T-cell (primary cell): ENCODE measurements at regions not wholly inside any gene's neighbourhood (a gene's known extent, or its start where the extent isn't known, plus 50 kb on each side); places are given as distances from the start of the nearest gene placed in this dataset.

Experiments
- ATAC-seq, 4 experiments: fragments of 200-7000 bp in 3 of 4; fragments of 150-1000 bp in 1 of 4; cut with Tn5 transposase; replicated peaks in 1 of 4; 1 replicate in 3 of 4; 2 replicates in 1 of 4; pipeline ENCODE4 v1.10.0; 2021; ENCODE audit warnings: moderate library complexity in 3 of 4, mild to moderate bottlenecking in 2 of 4, moderate number of reproducible peaks in 1 of 4
- CTCF ChIA-PET, 2 donors: fragments of 300-600 bp; sonication (Branson Sonifier 250); formaldehyde crosslinking; loops; one replicate each; lab custom pipeline; 2022; ENCODE audit warnings: antibody characterized with exemption in 2 of 2; lab: Charles Lee
- POLR2A ChIA-PET, 2 donors: fragments of 300-600 bp; sonication (Branson Sonifier 250); formaldehyde crosslinking; loops; one replicate each; lab custom pipeline; 2022; ENCODE audit warnings: antibody characterized with exemption in 2 of 2; lab: Charles Lee
- DNase-seq, 35 experiments: peaks; one replicate each; pipeline versions ENCODE4 v3.0.0 to v3.0.0-alpha.2; 2013 to 2023
- H3K27ac ChIP-seq: one replicate; pipeline ENCODE4 v1.5.1; 2013; ENCODE audit warnings: low read length
- H3K27me3 ChIP-seq, 2 experiments: replicated peaks in 1 of 2; 1 replicate in 1 of 2; 2 replicates in 1 of 2; pipeline versions ENCODE4 v1.6.1 to v1.7.0; 2013; ENCODE audit warnings: low read length in 1 of 2, mixed read lengths in 1 of 2; ENCODE audit not compliant: control insufficient read depth in 2 of 2, insufficient read depth in 2 of 2; ENCODE audit errors: extremely low read depth in 1 of 2
- H3K36me3 ChIP-seq, 2 donors: 1 replicate in 1 of 2; 2 replicates in 1 of 2; pipeline versions ENCODE4 v1.6.1 to v1.7.0; 2013; ENCODE audit warnings: low read length in 1 of 2; ENCODE audit not compliant: control insufficient read depth in 2 of 2, insufficient read depth in 1 of 2; ENCODE audit errors: extremely low read depth in 1 of 2
- H3K4me1 ChIP-seq, 2 experiments: 1 replicate in 1 of 2; 2 replicates in 1 of 2; pipeline versions ENCODE4 v1.6.1 to v1.7.0; 2013; ENCODE audit warnings: low read length in 2 of 2, mixed read lengths in 1 of 2; ENCODE audit not compliant: insufficient read depth in 2 of 2, control insufficient read depth in 1 of 2; ENCODE audit errors: extremely low read depth in 1 of 2
- H3K4me3 ChIP-seq, 2 donors: 1 replicate in 1 of 2; 2 replicates in 1 of 2; pipeline versions ENCODE4 v1.5.1 to v1.7.0; 2013; ENCODE audit warnings: mild to moderate bottlenecking in 2 of 2, low read length in 1 of 2, moderate library complexity in 1 of 2; ENCODE audit not compliant: control insufficient read depth in 1 of 2; ENCODE audit errors: extremely low read depth in 1 of 2
- H3K9me3 ChIP-seq: 2 replicates; pipeline ENCODE4 v1.7.0; 2013
- H3K27ac Mint-ChIP-seq, 2 donors: one replicate each; pipeline ENCODE4 v1.8.0; 2020 to 2021; ENCODE audit warnings: mild to moderate bottlenecking in 2 of 2, mixed read lengths in 2 of 2
- H3K27me3 Mint-ChIP-seq, 2 donors: one replicate each; pipeline ENCODE4 v1.8.0; 2021 to 2022; ENCODE audit warnings: mixed read lengths in 2 of 2
- H3K36me3 Mint-ChIP-seq: one replicate; pipeline ENCODE4 v1.8.0; 2021; ENCODE audit warnings: mixed read lengths
- H3K4me1 Mint-ChIP-seq, 3 donors: one replicate each; pipeline ENCODE4 v1.8.0; 2020 to 2022; ENCODE audit warnings: mixed read lengths in 3 of 3, mild to moderate bottlenecking in 1 of 3
- H3K4me3 Mint-ChIP-seq, 3 donors: one replicate each; pipeline ENCODE4 v1.8.0; 2020 to 2022; ENCODE audit warnings: mild to moderate bottlenecking in 3 of 3, mixed read lengths in 3 of 3, moderate library complexity in 3 of 3
- H3K9me3 Mint-ChIP-seq, 3 donors: one replicate each; pipeline ENCODE4 v1.8.0; 2020 to 2022; ENCODE audit warnings: mixed read lengths in 3 of 3
- WGBS: methylation state at CpG from one replicate; pipeline ENCODE4 v1.1.5; 2013; ENCODE audit warnings: missing lambda C conversion rate; ENCODE audit not compliant: insufficient coverage; 5-methylcytosine and 5-hydroxymethylcytosine counted together

- ATAC-seq (no peak), DNase-seq (no peak)
- H3K27ac Mint-ChIP-seq, result no peak overlapping the region
- no peaks in the 10 kb centered on the region for H3K27me3 Mint-ChIP-seq
- ChIA-PET CTCF (no interaction called here), POLR2A (no interaction called here)
- no peaks in the 10 kb centered on the region for H3K36me3 ChIP-seq
- peaks cover 0 to 3% of the 10 kb centered on the region in 2 experiments for H3K27me3 ChIP-seq
- no peaks in the 10 kb centered on the region for H3K9me3 ChIP-seq
- no peaks in the 10 kb centered on the region for H3K36me3 Mint-ChIP-seq
- H3K9me3 Mint-ChIP-seq, result peaks cover 0 to 4% (median 0%) of the 10 kb centered on the region in 3 donors
- H3K4me1 ChIP-seq, result peaks cover 0 to 3% of the 10 kb centered on the region in 2 experiments
- WGBS, result 100% methylated on average over 1 of the region's 3 CpGs
- H3K27ac ChIP-seq, result no peak overlapping the region
- H3K4me3 Mint-ChIP-seq, result no peak overlapping the region
- H3K4me3 ChIP-seq, result no peak overlapping the region
- peaks cover 0 to 5% (median 4%) of the 10 kb centered on the region in 3 donors for H3K4me1 Mint-ChIP-seq
Observed at GRCh38 chr13:80168089-80168850, 172.7 kb downstream of the SPRY2 start.

GRCh38 chr13:80166352-80166751 is 174.6 kb downstream of the SPRY2 start:
- H3K27me3 ChIP-seq, result peaks cover 0 to 3% of the 10 kb centered on the region in 2 experiments
- ATAC-seq (no peak), DNase-seq (no peak)
- H3K36me3 ChIP-seq, result no peaks in the 10 kb centered on the region
- Mint-ChIP-seq H3K27me3 (no peaks in the 10 kb centered on the region), H3K27ac (no peak overlapping the region), H3K4me3 (no peak overlapping the region), H3K36me3 (no peaks in the 10 kb centered on the region), H3K9me3 (peaks cover 0 to 4% (median 0%) of the 10 kb centered on the region in 3 donors), H3K4me1 (peaks cover 0 to 7% (median 4%) of the 10 kb centered on the region in 3 donors)
- ChIA-PET CTCF (no interaction called here), POLR2A (no interaction called here)
- no peak overlapping the region for H3K4me3 ChIP-seq
- no peaks in the 10 kb centered on the region for H3K9me3 ChIP-seq
- H3K4me1 ChIP-seq, result peaks cover 0 to 3% of the 10 kb centered on the region in 2 experiments
- no peak overlapping the region for H3K27ac ChIP-seq
- WGBS, result 75% methylated on average over 2 of the region's 5 CpGs

DNA sequence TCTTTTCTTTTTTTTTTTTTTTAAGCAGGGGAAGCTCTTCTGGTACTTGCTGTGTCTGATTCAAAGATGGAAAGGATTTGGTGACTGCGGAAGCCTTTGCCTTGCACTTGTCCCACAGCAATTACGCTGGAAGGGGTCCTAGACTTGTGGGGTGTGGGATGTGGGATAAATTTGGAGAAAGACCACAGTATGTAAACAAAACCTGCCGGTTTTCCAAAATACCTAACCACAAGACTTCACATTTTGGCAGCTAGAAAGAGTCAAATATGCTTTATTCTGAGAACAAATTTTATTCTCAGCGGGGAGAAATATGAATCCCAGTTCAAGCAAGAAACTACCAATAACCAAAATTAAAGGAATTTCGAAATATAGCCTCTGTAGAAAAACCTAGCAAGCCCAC is 176.5 kb downstream of the SPRY2 start:
- Histone ChIP-seq H3K4me3 (no peak overlapping the region), H3K9me3 (no peaks in the 10 kb centered on the region), H3K36me3 (no peaks in the 10 kb centered on the region), H3K4me1 (peaks cover 0 to 3% of the 10 kb centered on the region in 2 experiments), H3K27me3 (no peaks in the 10 kb centered on the region), H3K27ac (no peak overlapping the region)
- Mint-ChIP-seq H3K27ac (no peak overlapping the region), H3K4me3 (no peak overlapping the region), H3K36me3 (no peaks in the 10 kb centered on the region), H3K4me1 (peaks cover 0 to 7% (median 4%) of the 10 kb centered on the region in 3 donors), H3K27me3 (no peaks in the 10 kb centered on the region), H3K9me3 (peaks cover 0 to 4% (median 0%) of the 10 kb centered on the region in 3 donors)
- no peak for ATAC-seq
- no peak for DNase-seq
- no CpG with 5 or more reads among the region's 5 CpGs for WGBS
- POLR2A ChIA-PET, result no interaction called here
- CTCF ChIA-PET, result interaction anchor here in 1 of 2 donors (0.6 kb wide), 1 partner anchor 585 kb away, joined by 3 read pairs; no protein-coding TSS in a partner anchor

GRCh38 chr13:80161896-80162295 is 179.0 kb downstream of the SPRY2 start:
- DNase-seq (no peak), ATAC-seq (no peak)
- H3K36me3 ChIP-seq, result no peaks in the 10 kb centered on the region
- Mint-ChIP-seq H3K4me3 (no peak overlapping the region), H3K36me3 (no peaks in the 10 kb centered on the region), H3K27me3 (no peaks in the 10 kb centered on the region), H3K9me3 (peaks cover 0 to 4% (median 0%) of the 10 kb centered on the region in 3 donors), H3K4me1 (peaks cover 0 to 7% (median 4%) of the 10 kb centered on the region in 3 donors), H3K27ac (no peak overlapping the region)
- ChIA-PET POLR2A (interaction anchor here in 1 of 2 donors (0.7 kb wide), 1 partner anchor 46 kb away, joined by 5 read pairs; no protein-coding TSS in a partner anchor), CTCF (no interaction called here)
- WGBS, result 80% methylated on average over 1 of the region's 5 CpGs
- H3K4me3 ChIP-seq, result no peak overlapping the region
- no peaks in the 10 kb centered on the region for H3K27me3 ChIP-seq
- H3K4me1 ChIP-seq, result peaks cover 0 to 3% of the 10 kb centered on the region in 2 experiments
- no peak overlapping the region for H3K27ac ChIP-seq
- H3K9me3 ChIP-seq, result no peaks in the 10 kb centered on the region

DNA sequence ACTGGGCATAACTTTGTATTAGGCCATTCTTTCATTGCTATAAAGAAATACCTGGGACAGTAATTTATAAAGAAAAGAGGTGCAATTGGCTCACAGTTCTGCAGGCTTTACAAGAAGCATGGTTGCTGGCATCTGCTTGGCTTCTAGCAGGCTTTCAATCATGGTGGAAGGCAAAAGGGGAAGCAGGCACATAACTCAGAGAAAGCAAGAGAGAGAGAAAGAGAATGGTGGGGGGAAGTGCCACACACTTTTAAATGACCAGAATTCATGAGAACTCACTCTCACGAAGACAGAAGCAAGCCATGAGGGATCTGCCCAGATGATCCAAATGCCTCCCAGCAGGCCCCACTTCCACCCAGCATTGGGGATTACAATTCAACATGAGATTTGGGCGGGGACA is 179.7 kb downstream of the SPRY2 start:
- Mint-ChIP-seq H3K4me3 (no peak overlapping the region), H3K36me3 (no peaks in the 10 kb centered on the region), H3K4me1 (peaks cover 0 to 7% (median 4%) of the 10 kb centered on the region in 3 donors), H3K9me3 (peaks cover 0 to 7% (median 4%) of the 10 kb centered on the region in 3 donors), H3K27me3 (no peaks in the 10 kb centered on the region), H3K27ac (no peak overlapping the region)
- Histone ChIP-seq H3K27me3 (no peaks in the 10 kb centered on the region), H3K4me3 (no peak overlapping the region), H3K27ac (no peak overlapping the region), H3K36me3 (no peaks in the 10 kb centered on the region), H3K9me3 (no peaks in the 10 kb centered on the region), H3K4me1 (peaks cover 0 to 3% of the 10 kb centered on the region in 2 experiments)
- ATAC-seq (no peak), DNase-seq (no peak)
- 50% methylated on average over 1 of the region's 2 CpGs for WGBS
- ChIA-PET CTCF (no interaction called here), POLR2A (no interaction called here)

DNA sequence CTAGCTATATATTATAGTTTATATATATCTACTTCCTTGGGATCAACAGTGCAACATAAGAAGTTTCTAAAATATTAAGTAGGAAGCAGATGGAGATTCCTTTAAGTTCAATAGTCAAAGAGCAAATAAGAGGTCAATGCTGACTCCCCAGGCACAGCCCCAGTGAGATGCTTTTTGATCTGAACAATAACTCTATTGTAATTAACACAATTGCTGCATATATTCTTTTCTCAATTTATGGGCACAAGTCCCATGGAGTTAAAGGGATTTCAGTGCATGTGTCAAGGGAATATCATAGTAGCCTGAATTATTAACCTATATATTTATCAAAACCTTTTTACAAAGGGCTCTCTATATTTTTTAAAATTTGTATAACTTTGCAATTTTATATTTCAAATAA is 180.8 kb downstream of the SPRY2 start:
- POLR2A ChIA-PET, result interaction anchor here in 1 of 2 donors (0.6 kb wide), 1 partner anchor 176 kb away, joined by 3 read pairs; no protein-coding TSS in a partner anchor
- CTCF ChIA-PET, result no interaction called here
- no peak for ATAC-seq

More for the DNA sequence above, 180.8 kb downstream of the SPRY2 start:
- Mint-ChIP-seq H3K36me3 (no peaks in the 10 kb centered on the region), H3K4me1 (peaks cover 0 to 7% (median 4%) of the 10 kb centered on the region in 3 donors), H3K4me3 (no peak overlapping the region), H3K9me3 (peaks cover 0 to 7% (median 4%) of the 10 kb centered on the region in 3 donors), H3K27ac (no peak overlapping the region), H3K27me3 (no peaks in the 10 kb centered on the region)
- no peak for DNase-seq
- Histone ChIP-seq H3K27ac (no peak overlapping the region), H3K9me3 (no peaks in the 10 kb centered on the region), H3K36me3 (no peaks in the 10 kb centered on the region), H3K4me1 (peaks cover 0 to 3% of the 10 kb centered on the region in 2 experiments), H3K4me3 (no peak overlapping the region), H3K27me3 (no peaks in the 10 kb centered on the region)
